Suprapubic skin (tissue), 4 donors: ENCODE measurements at regions not wholly inside any gene's neighbourhood (a gene's known extent, or its start where the extent isn't known, plus 50 kb on each side); places are given as distances from the start of the nearest gene placed in this dataset.

Source experiments
- DNase-seq, 2 donors: peaks; one replicate each; pipeline ENCODE4 v3.0.0-alpha.2; 2019; ENCODE audit warnings: low spot score in 2 of 2
- H3K27ac ChIP-seq: fragments of 200-600 bp; sonication (generic); one replicate; pipeline ENCODE4 v1.5.1; 2019
- H3K27me3 ChIP-seq: fragments of 200-600 bp; sonication (generic); one replicate; pipeline ENCODE4 v1.5.1; 2019
- H3K36me3 ChIP-seq: fragments of 200-600 bp; sonication (generic); one replicate; pipeline ENCODE4 v1.5.1; 2019
- H3K4me1 ChIP-seq: fragments of 200-600 bp; sonication (generic); one replicate; pipeline ENCODE4 v1.5.1; 2019
- H3K4me3 ChIP-seq: fragments of 200-600 bp; sonication (generic); one replicate; pipeline ENCODE4 v1.5.1; 2019; ENCODE audit warnings: mild to moderate bottlenecking
- H3K9me3 ChIP-seq: fragments of 200-600 bp; sonication (generic); one replicate; pipeline ENCODE4 v1.5.1; 2019
- EP300 ChIP-seq: sonication (generic); formaldehyde crosslinking; IDR thresholded peaks from one replicate; pipeline ENCODE4 v1.6.1; 2017; ENCODE audit warnings: antibody characterized with exemption
- POLR2A ChIP-seq, 2 donors: fragments of 450-650 bp; IDR thresholded peaks; one replicate each; pipeline ENCODE4 v1.6.1; 2017; ENCODE audit warnings: antibody characterized with exemption in 2 of 2, mild to moderate bottlenecking in 2 of 2, moderate library complexity in 2 of 2
- POLR2AphosphoS5 ChIP-seq, 3 donors: sonication (generic); formaldehyde crosslinking; IDR thresholded peaks; one replicate each; pipeline ENCODE4 v1.6.1; 2017; ENCODE audit warnings: antibody characterized with exemption in 3 of 3
- WGBS: methylation state at CpG from one replicate; pipeline ENCODE4 v1.1.5; 2018; 5-methylcytosine and 5-hydroxymethylcytosine counted together
- TF ChIP-seq, protein P1 (sequence below), 2 donors: fragments of 200-600 bp in 1 of 2; fragments of 450-650 bp in 1 of 2; sonication (generic) in 1 of 2; IDR thresholded peaks; one replicate each; pipeline ENCODE4 v1.5.1; 2016 to 2019; ENCODE audit warnings: antibody characterized with exemption in 2 of 2, mild to moderate bottlenecking in 1 of 2, moderate library complexity in 1 of 2

DNA sequence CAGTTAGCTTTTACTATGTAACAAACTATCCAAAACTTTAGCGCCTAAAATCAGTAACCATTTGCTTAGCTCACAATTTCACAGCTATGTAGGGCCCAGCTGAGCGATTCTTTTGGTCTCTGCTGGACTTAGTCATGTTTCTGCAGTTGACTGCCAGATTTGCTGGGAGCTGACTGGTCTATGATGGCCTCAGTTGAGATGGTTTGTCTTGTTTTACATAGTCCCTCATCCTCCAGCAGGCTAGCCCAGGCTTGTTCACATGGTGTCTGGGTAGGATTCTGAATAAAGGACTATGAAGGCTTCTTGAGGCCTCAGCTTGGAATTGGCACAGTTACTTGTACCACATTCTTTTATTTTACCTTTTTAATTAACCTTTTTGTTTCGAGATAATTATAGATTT is 247.8 kb upstream of the CHD6 start:
- peaks cover 7% of the 10 kb centered on the region for H3K9me3 ChIP-seq
- no peak overlapping the region for H3K27ac ChIP-seq
- no peaks in the 10 kb centered on the region for H3K27me3 ChIP-seq
- no peak for TF ChIP-seq POLR2AphosphoS5 (IDR thresholded peaks at IDR 0.05)
- TF ChIP-seq POLR2A (IDR thresholded peaks at IDR 0.05) = no peak
- TF ChIP-seq, protein P1, sequence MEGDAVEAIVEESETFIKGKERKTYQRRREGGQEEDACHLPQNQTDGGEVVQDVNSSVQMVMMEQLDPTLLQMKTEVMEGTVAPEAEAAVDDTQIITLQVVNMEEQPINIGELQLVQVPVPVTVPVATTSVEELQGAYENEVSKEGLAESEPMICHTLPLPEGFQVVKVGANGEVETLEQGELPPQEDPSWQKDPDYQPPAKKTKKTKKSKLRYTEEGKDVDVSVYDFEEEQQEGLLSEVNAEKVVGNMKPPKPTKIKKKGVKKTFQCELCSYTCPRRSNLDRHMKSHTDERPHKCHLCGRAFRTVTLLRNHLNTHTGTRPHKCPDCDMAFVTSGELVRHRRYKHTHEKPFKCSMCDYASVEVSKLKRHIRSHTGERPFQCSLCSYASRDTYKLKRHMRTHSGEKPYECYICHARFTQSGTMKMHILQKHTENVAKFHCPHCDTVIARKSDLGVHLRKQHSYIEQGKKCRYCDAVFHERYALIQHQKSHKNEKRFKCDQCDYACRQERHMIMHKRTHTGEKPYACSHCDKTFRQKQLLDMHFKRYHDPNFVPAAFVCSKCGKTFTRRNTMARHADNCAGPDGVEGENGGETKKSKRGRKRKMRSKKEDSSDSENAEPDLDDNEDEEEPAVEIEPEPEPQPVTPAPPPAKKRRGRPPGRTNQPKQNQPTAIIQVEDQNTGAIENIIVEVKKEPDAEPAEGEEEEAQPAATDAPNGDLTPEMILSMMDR (IDR thresholded peaks at IDR 0.05) = no peak
- TF ChIP-seq EP300 = no peak
- no peaks in the 10 kb centered on the region for H3K4me1 ChIP-seq
- H3K4me3 ChIP-seq = no peak overlapping the region
- WGBS = 87% methylated on average over 3 of the region's 3 CpGs
- H3K36me3 ChIP-seq = no peaks in the 10 kb centered on the region
- DNase-seq = no peak

DNA sequence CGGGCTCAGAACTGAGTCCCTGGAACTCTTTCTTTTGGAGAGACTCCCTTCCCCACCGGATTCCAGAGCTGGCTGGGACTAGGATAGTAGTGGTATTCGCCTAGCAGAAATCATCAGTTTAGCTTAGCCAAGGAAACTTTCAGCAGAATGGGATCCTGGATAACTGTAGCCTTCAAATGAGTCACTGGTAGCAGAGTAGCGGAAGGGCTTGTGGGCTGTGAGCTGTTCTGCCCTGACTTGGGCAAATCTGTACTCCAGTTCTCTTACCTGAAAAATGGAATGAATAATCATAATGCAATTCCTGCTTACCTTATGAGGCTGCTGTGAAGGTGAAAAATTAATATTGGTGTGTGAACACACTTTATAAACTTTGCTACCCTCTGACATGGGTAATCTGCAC is 244.3 kb upstream of the CHD6 start:
- WGBS = 51% methylated on average over 4 of the region's 4 CpGs
- no peak overlapping the region for H3K27ac ChIP-seq
- no peaks in the 10 kb centered on the region for H3K9me3 ChIP-seq
- no peak overlapping the region for H3K4me3 ChIP-seq
- no peaks in the 10 kb centered on the region for H3K4me1 ChIP-seq
- H3K36me3 ChIP-seq = no peaks in the 10 kb centered on the region
- TF ChIP-seq POLR2A (IDR thresholded peaks at IDR 0.05) (no peak), EP300 (no peak), POLR2AphosphoS5 (IDR thresholded peaks at IDR 0.05) (no peak)
- TF ChIP-seq, protein P1 (IDR thresholded peaks at IDR 0.05) = no peak
- no peak for DNase-seq
- no peaks in the 10 kb centered on the region for H3K27me3 ChIP-seq

- H3K36me3 ChIP-seq = no peaks in the 10 kb centered on the region
- no peak overlapping the region for H3K27ac ChIP-seq
- 54% methylated on average over 6 of the region's 6 CpGs for WGBS
- no peak overlapping the region for H3K4me3 ChIP-seq
- H3K4me1 ChIP-seq = no peaks in the 10 kb centered on the region
- TF ChIP-seq EP300 (no peak), POLR2A (IDR thresholded peaks at IDR 0.05) (no peak), POLR2AphosphoS5 (IDR thresholded peaks at IDR 0.05) (no peak)
- TF ChIP-seq, protein P1 (IDR thresholded peaks at IDR 0.05) = no peak
- no peak for DNase-seq
- H3K9me3 ChIP-seq = no peaks in the 10 kb centered on the region
- no peaks in the 10 kb centered on the region for H3K27me3 ChIP-seq
Observed at GRCh38 chr20:41861772-41862422, 243.7 kb upstream of the CHD6 start.

DNA sequence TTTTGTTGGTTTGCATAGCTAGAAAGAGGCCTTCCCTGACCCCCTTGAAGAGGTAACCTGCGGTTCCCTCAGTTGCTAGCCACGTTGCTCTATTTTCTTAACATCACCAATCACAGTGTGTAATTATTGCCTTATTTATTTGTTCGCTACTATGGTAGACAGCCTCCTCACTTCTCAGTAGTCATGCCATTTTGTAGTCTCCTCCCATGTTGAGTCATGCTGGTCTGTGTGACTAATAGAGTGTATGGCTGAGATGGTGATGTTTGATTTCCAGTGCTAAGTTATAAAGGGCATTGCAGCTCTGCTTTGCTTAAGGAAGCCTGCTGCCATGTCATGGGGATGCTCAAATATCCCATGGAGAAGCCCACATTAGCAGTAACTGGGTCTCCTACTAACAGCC is 236.6 kb upstream of the CHD6 start:
- TF ChIP-seq POLR2AphosphoS5 (IDR thresholded peaks at IDR 0.05) (no peak), POLR2A (IDR thresholded peaks at IDR 0.05) (no peak), EP300 (no peak)
- TF ChIP-seq, protein P1 (IDR thresholded peaks at IDR 0.05) = no peak
- H3K4me3 ChIP-seq = no peak overlapping the region
- no peaks in the 10 kb centered on the region for H3K4me1 ChIP-seq
- H3K27ac ChIP-seq = no peak overlapping the region
- no peak for DNase-seq
- no peaks in the 10 kb centered on the region for H3K36me3 ChIP-seq
- no peaks in the 10 kb centered on the region for H3K9me3 ChIP-seq
- WGBS = 39% methylated on average over 3 of the region's 3 CpGs
- no peaks in the 10 kb centered on the region for H3K27me3 ChIP-seq

- Histone ChIP-seq H3K9me3 (no peaks in the 10 kb centered on the region), H3K4me1 (no peaks in the 10 kb centered on the region), H3K4me3 (no peak overlapping the region), H3K36me3 (no peaks in the 10 kb centered on the region), H3K27me3 (no peaks in the 10 kb centered on the region), H3K27ac (no peak overlapping the region)
- WGBS = 77% methylated on average over 2 of the region's 2 CpGs
- DNase-seq = no peak
- TF ChIP-seq POLR2AphosphoS5 (IDR thresholded peaks at IDR 0.05) = no peak
- TF ChIP-seq, protein P1 (IDR thresholded peaks at IDR 0.05) = no peak
- no peak for TF ChIP-seq POLR2A (IDR thresholded peaks at IDR 0.05)
- TF ChIP-seq EP300 = no peak
Observed at GRCh38 chr20:41853806-41854205, 235.6 kb upstream of the CHD6 start.
